ENCODE measurements at regions not wholly inside any gene's neighbourhood (a gene's known extent, or its start where the extent isn't known, plus 50 kb on each side); places are given as distances from the start of the nearest gene placed in this dataset.

GRCh38 chr12:66976526-66976925 lies 292.6 kb upstream of the CAND1 start:
- DNase-seq = no peak

- DNase-seq = no peak
Measured at GRCh38 chr12:66978802-66979201, 290.4 kb upstream of the CAND1 start.

GRCh38 chr12:66979251-66979650 lies 289.9 kb upstream of the CAND1 start:
- no peak for DNase-seq

- no peak for DNase-seq
Measured at GRCh38 chr12:66984077-66984476, 285.1 kb upstream of the CAND1 start.

- DNase-seq = no peak
Measured at GRCh38 chr12:66984962-66985361, 284.2 kb upstream of the CAND1 start.

- DNase-seq = no peak
Measured at GRCh38 chr12:66999141-66999540, 270.0 kb upstream of the CAND1 start.

DNA sequence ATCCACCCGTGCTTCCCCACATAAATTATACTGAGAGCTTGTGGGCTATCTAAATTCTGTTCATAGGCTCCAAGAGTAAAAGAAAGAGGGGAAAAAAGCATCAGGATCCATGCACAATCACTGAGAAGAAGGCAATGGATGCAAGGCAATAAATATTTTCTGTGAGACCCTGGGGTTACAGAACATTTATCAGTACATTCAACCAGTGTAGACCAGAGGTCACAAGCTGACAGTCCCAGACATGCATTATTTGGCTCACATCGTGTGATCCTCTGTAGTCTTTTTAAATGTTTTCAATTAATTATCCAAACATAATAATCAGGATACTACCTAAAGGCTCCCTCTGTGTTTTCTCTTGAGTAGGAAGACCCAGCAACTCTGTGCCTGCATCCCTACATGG lies 267.9 kb upstream of the CAND1 start:
- DNase-seq = no peak

DNA sequence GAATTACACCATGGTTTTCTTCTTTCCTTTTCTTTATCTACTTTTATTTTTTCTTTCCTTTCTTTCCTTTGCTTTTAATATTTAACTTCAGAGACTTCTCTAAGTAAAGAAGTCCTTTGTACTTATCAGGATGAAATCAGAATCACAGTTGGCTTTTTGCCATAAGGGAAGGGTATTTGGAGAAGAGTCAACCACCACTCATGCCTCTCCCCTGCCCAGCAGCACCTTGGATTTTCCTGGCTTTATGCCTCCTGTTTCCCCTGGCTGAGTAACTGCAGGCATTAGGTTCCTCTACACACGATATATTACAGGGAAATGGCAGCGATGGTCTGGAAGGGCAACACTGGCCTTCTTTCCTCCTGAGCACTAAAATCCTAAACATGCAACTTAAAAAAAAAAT lies 266.4 kb upstream of the CAND1 start:
- DNase-seq = no peak

- peak; percentile 38 for DNase-seq
Measured at GRCh38 chr12:67006610-67007009, 262.5 kb upstream of the CAND1 start.

DNA sequence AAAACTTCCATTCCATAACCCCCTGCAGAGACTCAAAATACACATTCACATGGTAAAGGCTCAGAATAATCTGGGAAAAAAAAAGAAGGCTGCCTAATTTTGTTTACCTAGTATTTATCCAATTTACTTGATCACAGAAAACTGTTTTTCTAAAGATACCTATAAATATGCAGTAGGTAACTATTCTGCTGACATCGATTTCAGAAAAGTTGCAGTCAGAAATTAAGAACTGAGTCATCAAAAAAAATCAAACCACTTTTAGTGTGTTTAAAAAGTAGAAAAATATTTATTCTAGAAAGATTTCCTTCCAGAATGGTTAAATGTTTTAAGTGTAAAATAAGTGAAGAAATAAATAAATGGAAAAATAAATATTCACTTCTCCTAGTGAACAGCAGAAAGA lies 254.5 kb upstream of the CAND1 start:
- no peak for DNase-seq

- no peak for DNase-seq
Measured at GRCh38 chr12:67018105-67018504, 251.1 kb upstream of the CAND1 start.

- peak; percentile 37 for DNase-seq
Measured at GRCh38 chr12:67019070-67019469, 250.1 kb upstream of the CAND1 start.

- DNase-seq = peak; percentile 23
Measured at GRCh38 chr12:67025543-67026114, 243.5 kb upstream of the CAND1 start.

DNA sequence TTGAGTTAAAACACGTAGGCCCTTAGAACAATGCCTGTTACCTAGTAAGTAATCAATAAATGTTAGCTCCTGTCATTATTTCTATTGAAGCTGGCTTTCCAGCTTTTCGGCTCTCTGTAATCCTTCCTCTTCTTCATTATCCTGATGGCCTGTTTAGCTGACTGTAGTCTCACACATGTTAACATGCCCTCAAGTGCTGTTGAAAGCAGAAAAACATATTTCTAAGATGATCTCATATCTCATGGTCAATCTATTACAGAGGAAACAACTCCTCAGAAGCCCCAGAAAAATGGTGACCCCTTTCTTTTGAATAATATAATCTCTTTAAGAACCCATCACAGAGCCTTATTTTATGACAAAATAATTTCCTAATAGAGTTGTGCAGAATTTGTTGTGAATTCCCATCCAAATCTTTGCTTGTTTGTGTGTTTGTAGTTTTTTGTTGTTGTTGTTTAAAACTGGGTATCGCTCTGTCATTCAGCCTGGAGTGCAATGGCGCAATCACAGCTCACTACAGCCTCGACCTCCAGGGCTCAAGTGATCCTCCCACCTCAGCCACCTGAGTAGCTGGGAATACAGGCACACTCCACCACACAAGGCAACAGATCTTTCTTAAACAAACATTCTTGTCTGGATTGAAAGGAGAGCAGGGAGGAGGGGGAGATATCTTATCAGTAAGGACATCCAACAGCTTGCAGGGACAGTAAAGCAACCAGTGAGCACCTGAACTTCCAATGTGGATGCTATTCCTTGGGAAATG lies 242.5 kb upstream of the CAND1 start:
- no peak for DNase-seq

DNA sequence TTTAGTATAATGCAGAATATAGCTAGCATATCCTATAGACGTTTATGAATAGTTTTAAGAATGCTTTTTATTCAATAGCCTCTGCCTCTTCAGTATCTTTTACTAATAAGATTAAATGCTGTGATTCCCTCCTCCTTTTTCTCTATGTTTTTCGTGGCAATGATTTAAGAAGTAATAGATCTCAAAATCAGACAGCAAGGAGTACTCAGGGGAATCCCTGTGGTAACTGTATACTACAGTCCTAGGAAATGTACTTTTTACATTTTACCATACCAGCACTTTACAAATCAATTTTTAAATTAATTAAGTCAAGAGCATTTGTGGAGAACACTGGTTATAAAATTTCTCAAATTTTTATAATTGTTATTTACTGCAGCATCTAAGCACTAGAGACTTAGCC lies 240.6 kb upstream of the CAND1 start:
- no peak for DNase-seq

GRCh38 chr12:67034110-67034879 lies 234.9 kb upstream of the CAND1 start:
- peak; percentile 58 for DNase-seq

- no peak for DNase-seq
Measured at GRCh38 chr12:67035121-67035520, 234.0 kb upstream of the CAND1 start.

DNA sequence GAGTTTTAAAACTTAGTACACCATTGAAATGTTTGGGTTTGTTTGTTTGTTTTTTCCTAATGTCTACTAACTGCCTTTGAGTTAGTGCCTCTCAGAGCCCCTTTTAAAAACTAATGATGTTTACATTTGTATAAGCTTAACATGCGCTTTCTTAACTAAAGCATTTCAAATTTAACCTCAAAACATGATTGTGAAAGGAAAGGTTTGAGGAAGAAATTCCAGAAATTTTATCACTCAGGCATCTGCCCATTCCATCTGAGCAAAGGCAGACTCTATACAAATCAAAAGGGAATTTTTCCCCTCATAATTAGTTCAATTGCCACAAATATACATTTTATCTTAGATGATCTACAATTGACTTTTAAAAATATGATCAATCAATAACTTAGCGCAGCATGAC lies 230.7 kb upstream of the CAND1 start:
- no peak for DNase-seq

DNA sequence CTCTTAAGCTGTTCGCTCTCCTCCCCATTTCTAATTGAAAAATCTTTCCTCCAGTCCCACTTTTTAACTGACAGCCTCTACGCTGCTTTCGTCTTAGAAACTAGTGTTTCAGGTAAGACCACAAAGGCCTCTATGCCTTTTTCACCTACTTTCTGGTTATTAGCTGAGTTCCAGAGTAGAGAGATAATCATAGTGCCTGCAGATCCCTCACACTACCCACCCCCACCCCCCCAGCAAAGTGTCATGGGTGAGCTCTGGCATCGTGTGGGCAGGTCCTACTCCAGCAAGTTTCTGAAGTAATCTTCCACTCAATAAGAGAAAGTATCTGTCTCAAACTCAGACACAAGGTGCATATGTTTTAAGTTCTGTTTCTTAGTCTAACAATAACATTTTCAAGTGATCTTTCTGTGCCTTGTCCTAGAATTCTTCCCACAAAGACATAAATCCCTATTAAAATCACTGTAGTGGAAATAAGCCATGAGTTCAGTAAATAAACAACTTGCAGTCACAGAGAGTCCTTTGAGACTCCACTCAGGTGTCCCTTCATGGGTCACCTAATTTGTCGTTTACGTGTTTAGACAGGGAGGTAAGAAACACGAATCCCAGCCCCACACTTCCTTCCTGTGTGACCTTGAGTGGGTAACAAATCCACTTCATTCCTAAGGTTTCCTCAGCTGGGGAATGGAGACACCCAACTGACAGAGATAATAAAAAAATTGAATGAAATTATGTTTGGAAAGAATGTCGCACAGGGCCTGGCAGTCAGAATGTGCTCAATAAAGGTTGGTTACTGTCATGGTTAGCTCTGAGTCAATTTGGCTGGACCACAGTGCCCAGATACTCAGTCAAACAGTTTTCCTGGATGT lies 228.9 kb upstream of the CAND1 start:
- no peak for DNase-seq

DNA sequence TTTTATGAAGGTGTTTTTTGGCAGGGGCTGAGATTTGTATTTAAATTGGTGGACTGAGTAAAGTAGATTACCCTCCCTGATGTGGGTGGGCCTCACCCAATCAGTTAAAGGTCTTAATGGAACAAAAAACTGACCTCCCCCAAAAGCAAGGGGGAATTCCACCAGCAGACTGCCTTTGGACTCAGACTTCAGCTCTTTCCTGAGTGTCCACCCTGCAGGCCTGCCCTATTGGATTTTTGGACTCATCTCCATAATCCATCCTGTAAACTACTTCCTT lies 228.4 kb upstream of the CAND1 start:
- DNase-seq = no peak

DNA sequence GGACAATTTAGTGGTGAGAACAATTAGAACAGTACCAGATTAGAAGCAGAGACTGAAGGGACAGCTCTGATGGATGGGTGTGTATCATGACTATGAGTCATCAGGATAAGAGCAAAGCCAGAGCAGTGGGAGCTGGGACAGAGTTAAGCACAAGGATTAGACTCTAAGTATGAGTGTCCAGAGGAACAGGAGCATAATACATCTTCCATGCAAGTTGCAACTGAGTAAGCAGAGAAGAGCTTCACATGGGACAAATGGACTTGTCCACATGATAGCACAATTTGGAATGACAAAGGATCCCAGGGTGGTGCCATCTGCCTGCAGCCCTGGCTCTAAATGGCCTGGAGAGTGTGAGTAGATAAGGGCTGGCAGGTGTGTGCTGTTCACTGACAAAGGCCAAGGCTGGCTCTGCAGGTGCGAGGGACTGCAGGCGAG lies 226.4 kb upstream of the CAND1 start:
- peak; percentile 86 for DNase-seq

DNA sequence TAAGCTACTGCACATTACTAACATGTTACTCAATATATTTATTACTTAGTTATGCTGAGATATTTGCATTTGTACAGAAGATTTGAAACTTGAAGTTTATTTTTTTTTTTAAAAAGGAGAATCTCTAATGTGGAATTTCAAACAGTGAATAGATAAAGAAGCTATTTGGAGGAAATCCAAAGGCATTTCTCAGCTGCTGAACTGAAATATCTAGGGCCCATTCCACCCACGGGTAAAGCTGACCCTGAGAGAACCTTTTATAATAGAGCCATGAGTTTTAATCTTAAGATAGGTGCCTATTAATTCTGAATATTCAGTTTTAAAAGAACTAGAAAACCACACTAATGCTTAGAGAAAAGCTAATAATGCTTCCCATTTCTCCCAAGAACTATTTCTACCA lies 225.4 kb upstream of the CAND1 start:
- DNase-seq = no peak

DNA sequence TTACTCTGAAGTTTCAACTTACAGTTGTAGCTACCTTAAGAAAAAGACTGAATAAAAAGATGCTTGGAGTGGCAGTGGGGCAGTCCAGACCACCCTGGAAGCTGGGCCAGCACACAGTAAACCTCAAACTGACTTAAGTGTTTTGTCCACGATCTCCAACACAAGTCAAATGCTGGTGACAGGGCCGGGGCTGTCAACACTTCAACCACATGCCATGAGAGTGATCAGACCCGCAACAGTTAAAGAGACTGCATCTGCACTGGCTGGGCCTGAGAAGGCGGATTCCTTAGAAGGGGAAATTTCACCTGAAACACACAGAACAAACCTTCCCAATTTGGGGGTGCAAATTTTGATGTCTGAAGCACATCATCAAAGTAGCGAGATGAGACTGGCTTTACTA lies 223.5 kb upstream of the CAND1 start:
- DNase-seq = no peak

All from NCI-H774 (cell line).